Ectodermal cell (in vitro differentiated cells): ENCODE measurements at regions not wholly inside any gene's neighbourhood (a gene's known extent, or its start where the extent isn't known, plus 50 kb on each side); places are given as distances from the start of the nearest gene placed in this dataset.

Experiments
- H3K27ac ChIP-seq: 2 replicates; pipeline ENCODE4 v1.7.0; 2013; ENCODE audit warnings: mild to moderate bottlenecking, low read depth, low read length; ENCODE audit not compliant: insufficient read depth, poor library complexity, severe bottlenecking
- H3K27me3 ChIP-seq: 2 replicates; pipeline ENCODE4 v1.7.0; 2013; ENCODE audit warnings: mild to moderate bottlenecking, low read length; ENCODE audit not compliant: insufficient read depth, control insufficient read depth, poor library complexity, severe bottlenecking
- H3K36me3 ChIP-seq: one replicate; pipeline ENCODE4 v1.7.0; 2013; ENCODE audit warnings: low read length; ENCODE audit not compliant: control insufficient read depth, insufficient read depth
- H3K4me1 ChIP-seq: one replicate; pipeline ENCODE4 v1.7.0; 2013; ENCODE audit warnings: low read length; ENCODE audit not compliant: control insufficient read depth, insufficient read depth
- H3K4me3 ChIP-seq: 2 replicates; pipeline ENCODE4 v1.7.0; 2013; ENCODE audit warnings: low read depth, low read length, control low read depth; ENCODE audit not compliant: insufficient read depth
- H3K9me3 ChIP-seq: 2 replicates; pipeline ENCODE4 v1.7.0; 2013; ENCODE audit warnings: mild to moderate bottlenecking, low read length, moderate library complexity; ENCODE audit not compliant: control insufficient read depth
- WGBS, 2 experiments: methylation state at CpG; one replicate each; pipeline ENCODE4 v1.1.7; 2013; ENCODE audit warnings: missing lambda C conversion rate in 2 of 2; 5-methylcytosine and 5-hydroxymethylcytosine counted together

- Histone ChIP-seq H3K4me1 (no peaks in the 10 kb centered on the region), H3K4me3 (no peak overlapping the region), H3K27ac (no peak overlapping the region), H3K36me3 (no peaks in the 10 kb centered on the region), H3K27me3 (no peaks in the 10 kb centered on the region), H3K9me3 (no peaks in the 10 kb centered on the region)
- 54 to 80% methylated on average over 2 of the region's 2 CpGs for WGBS, 2 experiments
Observed at GRCh38 chr4:84099599-84099998, 399.5 kb downstream of the NKX6-1 start.

GRCh38 chr4:84091266-84091665 lies 407.8 kb downstream of the NKX6-1 start:
- Histone ChIP-seq H3K4me1 (no peaks in the 10 kb centered on the region), H3K4me3 (no peak overlapping the region), H3K9me3 (no peaks in the 10 kb centered on the region), H3K27me3 (no peaks in the 10 kb centered on the region), H3K36me3 (no peaks in the 10 kb centered on the region), H3K27ac (no peak overlapping the region)
- WGBS, 2 experiments, result 56% methylated on average over 1 of the region's 2 CpGs

- Histone ChIP-seq H3K36me3 (no peaks in the 10 kb centered on the region), H3K9me3 (no peaks in the 10 kb centered on the region), H3K27me3 (no peaks in the 10 kb centered on the region), H3K4me1 (no peaks in the 10 kb centered on the region), H3K27ac (no peak overlapping the region), H3K4me3 (no peak overlapping the region)
- WGBS, 2 experiments, result 96 to 97% methylated on average over 5 of the region's 5 CpGs
Observed at GRCh38 chr4:84089652-84090437, 409.2 kb downstream of the NKX6-1 start.

GRCh38 chr4:84085986-84086385 lies 413.1 kb downstream of the NKX6-1 start:
- Histone ChIP-seq H3K27ac (no peak overlapping the region), H3K27me3 (no peaks in the 10 kb centered on the region), H3K4me3 (no peak overlapping the region), H3K4me1 (no peaks in the 10 kb centered on the region), H3K9me3 (no peaks in the 10 kb centered on the region), H3K36me3 (no peaks in the 10 kb centered on the region)
- 92 to 94% methylated on average over 4 of the region's 4 CpGs for WGBS, 2 experiments

- Histone ChIP-seq H3K27me3 (peaks cover 3% of the 10 kb centered on the region), H3K4me3 (no peak overlapping the region), H3K36me3 (no peaks in the 10 kb centered on the region), H3K4me1 (peaks cover 4% of the 10 kb centered on the region), H3K9me3 (no peaks in the 10 kb centered on the region), H3K27ac (peak overlapping the region; percentile 47)
- WGBS, 2 experiments, result 15 to 16% methylated on average over 11 of the region's 11 CpGs
Observed at GRCh38 chr4:84070289-84070688, 428.8 kb downstream of the NKX6-1 start.

GRCh38 chr4:84063619-84064018 lies 435.5 kb downstream of the NKX6-1 start:
- no peaks in the 10 kb centered on the region for H3K36me3 ChIP-seq
- WGBS, 2 experiments, result 93 to 95% methylated on average over 4 to 5 of the region's 5 CpGs
- H3K4me1 ChIP-seq, result no peaks in the 10 kb centered on the region
- no peak overlapping the region for H3K4me3 ChIP-seq
- H3K27ac ChIP-seq, result no peak overlapping the region
- H3K27me3 ChIP-seq, result no peaks in the 10 kb centered on the region
- no peaks in the 10 kb centered on the region for H3K9me3 ChIP-seq

GRCh38 chr4:84058201-84058600 lies 440.9 kb downstream of the NKX6-1 start:
- no peak overlapping the region for H3K27ac ChIP-seq
- H3K9me3 ChIP-seq, result no peaks in the 10 kb centered on the region
- 50 to 83% methylated on average over 1 to 4 of the region's 5 CpGs for WGBS, 2 experiments
- no peaks in the 10 kb centered on the region for H3K36me3 ChIP-seq
- no peaks in the 10 kb centered on the region for H3K27me3 ChIP-seq
- no peaks in the 10 kb centered on the region for H3K4me1 ChIP-seq
- H3K4me3 ChIP-seq, result no peak overlapping the region

- no peaks in the 10 kb centered on the region for H3K36me3 ChIP-seq
- H3K27me3 ChIP-seq, result no peaks in the 10 kb centered on the region
- no peak overlapping the region for H3K4me3 ChIP-seq
- no peaks in the 10 kb centered on the region for H3K9me3 ChIP-seq
- 13 to 17% methylated on average over 4 of the region's 4 CpGs for WGBS, 2 experiments
- H3K4me1 ChIP-seq, result peaks cover 25% of the 10 kb centered on the region
- H3K27ac ChIP-seq, result no peak overlapping the region
Observed at GRCh38 chr4:84051639-84052038, 447.5 kb downstream of the NKX6-1 start.

GRCh38 chr4:84051089-84051488 lies 448.0 kb downstream of the NKX6-1 start:
- peaks cover 25% of the 10 kb centered on the region for H3K4me1 ChIP-seq
- no peaks in the 10 kb centered on the region for H3K9me3 ChIP-seq
- H3K36me3 ChIP-seq, result no peaks in the 10 kb centered on the region
- no peak overlapping the region for H3K27ac ChIP-seq
- H3K4me3 ChIP-seq, result no peak overlapping the region
- WGBS, 2 experiments, result 22 to 38% methylated on average over 2 of the region's 2 CpGs
- H3K27me3 ChIP-seq, result no peaks in the 10 kb centered on the region

GRCh38 chr4:84050015-84050414 lies 449.1 kb downstream of the NKX6-1 start:
- 11 to 27% methylated on average over 1 of the region's 1 CpG for WGBS, 2 experiments
- Histone ChIP-seq H3K9me3 (no peaks in the 10 kb centered on the region), H3K4me3 (no peak overlapping the region), H3K27ac (no peak overlapping the region), H3K36me3 (no peaks in the 10 kb centered on the region), H3K4me1 (peaks cover 25% of the 10 kb centered on the region), H3K27me3 (no peaks in the 10 kb centered on the region)
